Esophagus muscularis mucosa (tissue), 2 donors: ENCODE measurements at regions not wholly inside any gene's neighbourhood (a gene's known extent, or its start where the extent isn't known, plus 50 kb on each side); places are given as distances from the start of the nearest gene placed in this dataset.
"Not testable (repeated sequence)": the region's sequence is repeated elsewhere in the genome, so short reads cannot be mapped to it uniquely, and the experiment has no call there.

Source experiments
- POLR2A ChIP-seq: fragments of 450-650 bp; IDR thresholded peaks from one replicate; pipeline ENCODE4 v1.6.1; 2017; ENCODE audit warnings: antibody characterized with exemption, moderate library complexity, mild to moderate bottlenecking, low read depth
- POLR2AphosphoS5 ChIP-seq, 2 donors: sonication (generic); formaldehyde crosslinking; IDR thresholded peaks; one replicate each; pipeline ENCODE4 v1.6.1; 2017; ENCODE audit warnings: antibody characterized with exemption in 2 of 2

GRCh38 chr2:95765925-95766910 is 174.4 kb downstream of the TRIM43 start:
- not testable (repeated sequence) for TF ChIP-seq POLR2A; POLR2AphosphoS5 (IDR thresholded peaks at IDR 0.05)
